ENCODE measurements at regions not wholly inside any gene's neighbourhood (a gene's known extent, or its start where the extent isn't known, plus 50 kb on each side); places are given as distances from the start of the nearest gene placed in this dataset.

DNA sequence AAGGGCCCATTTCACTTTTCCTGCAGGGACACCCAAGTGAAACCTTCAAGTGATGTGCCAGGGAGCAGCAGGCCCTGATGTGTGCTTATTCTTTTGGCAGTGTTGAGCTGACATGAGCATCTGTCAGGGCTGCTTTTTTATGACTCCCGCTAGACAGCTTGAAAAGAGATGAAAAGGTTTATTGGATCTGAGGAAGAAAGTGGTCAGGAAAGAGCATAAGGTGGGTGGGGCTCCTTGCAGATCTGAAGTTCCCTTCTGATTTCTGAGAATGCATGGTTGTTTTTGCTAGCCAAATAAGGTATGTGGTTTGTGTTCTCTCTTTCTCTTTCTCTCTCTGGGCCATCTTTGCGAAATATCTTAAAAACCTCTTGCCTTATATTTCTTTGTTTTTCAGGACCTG lies 316.1 kb downstream of the DMRT2 start:
- Histone ChIP-seq H4K20me1 (replicated peaks; ENCODE audit: insufficient read depth) (no peaks in the 10 kb centered on the region), H3K27me3 (ENCODE audit: insufficient read depth) (no peaks in the 10 kb centered on the region), H3K4me3 (no peak overlapping the region), H3K27ac (ENCODE audit: low read depth) (no peak overlapping the region), H3K79me2 (replicated peaks; ENCODE audit: insufficient read depth) (no peaks in the 10 kb centered on the region), H3K4me1 (ENCODE audit: insufficient read depth) (no peaks in the 10 kb centered on the region), H3K36me3 (ENCODE audit: insufficient read depth) (no peaks in the 10 kb centered on the region), H3F3A (replicated peaks; ENCODE audit: low read depth) (no peaks in the 10 kb centered on the region), H2AFZ (no peak overlapping the region), H3K4me2 (no peak overlapping the region), H3K9me2 (ENCODE audit: insufficient read depth) (peaks cover 21% of the 10 kb centered on the region)
- ATAC-seq (no peak), DNase-seq (ENCODE audit: low spot score) (no peak)
- TF ChIP-seq, protein P1, sequence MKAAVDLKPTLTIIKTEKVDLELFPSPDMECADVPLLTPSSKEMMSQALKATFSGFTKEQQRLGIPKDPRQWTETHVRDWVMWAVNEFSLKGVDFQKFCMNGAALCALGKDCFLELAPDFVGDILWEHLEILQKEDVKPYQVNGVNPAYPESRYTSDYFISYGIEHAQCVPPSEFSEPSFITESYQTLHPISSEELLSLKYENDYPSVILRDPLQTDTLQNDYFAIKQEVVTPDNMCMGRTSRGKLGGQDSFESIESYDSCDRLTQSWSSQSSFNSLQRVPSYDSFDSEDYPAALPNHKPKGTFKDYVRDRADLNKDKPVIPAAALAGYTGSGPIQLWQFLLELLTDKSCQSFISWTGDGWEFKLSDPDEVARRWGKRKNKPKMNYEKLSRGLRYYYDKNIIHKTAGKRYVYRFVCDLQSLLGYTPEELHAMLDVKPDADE (IDR thresholded peaks at IDR 0.05) = no peak
- TF ChIP-seq POLR2AphosphoS5 (IDR thresholded peaks at IDR 0.05; ENCODE audit: low read depth) (no peak), CREB1 (CRISPR knock-in tag; IDR thresholded peaks at IDR 0.05; ENCODE audit: low read depth) (no peak), ZNF114 (CRISPR knock-in tag; IDR thresholded peaks at IDR 0.05) (no peak)
- no peaks in the 10 kb centered on the region for H3K27me3 Mint-ChIP-seq (ENCODE audit: insufficient read depth, low read depth, poor library complexity)
- peaks cover 3% of the 10 kb centered on the region; the same call in 2 of the 3 replicates for H3K4me1 Mint-ChIP-seq
- H3K9me3 Mint-ChIP-seq = no peaks in the 10 kb centered on the region
- no peak overlapping the region for H3K4me3 Mint-ChIP-seq
- H3K36me3 Mint-ChIP-seq (ENCODE audit: low read depth) = no peaks in the 10 kb centered on the region
- H3K27ac Mint-ChIP-seq = no peak overlapping the region

DNA sequence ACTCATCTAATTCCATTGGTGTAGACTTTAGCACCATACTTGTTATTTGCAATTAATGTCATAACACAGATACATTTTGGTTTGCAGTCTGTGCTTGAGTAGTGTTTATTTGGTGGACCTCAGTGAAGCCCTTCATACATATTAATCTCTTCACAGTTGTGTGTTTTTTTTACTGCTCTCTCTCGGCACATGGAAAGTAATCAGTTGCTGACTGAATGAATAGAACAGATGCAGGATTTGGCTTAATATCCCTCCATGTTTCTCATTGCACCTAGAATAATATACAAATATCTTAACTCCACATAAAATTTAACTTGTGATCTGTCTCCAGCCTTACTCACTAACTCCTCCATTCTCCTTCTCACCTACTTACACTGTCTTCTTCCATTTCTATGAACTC lies 319.1 kb downstream of the DMRT2 start:
- Mint-ChIP-seq H3K36me3 (ENCODE audit: low read depth) (no peaks in the 10 kb centered on the region), H3K27ac (no peak overlapping the region), H3K4me1 (no peaks in the 10 kb centered on the region), H3K4me3 (no peak overlapping the region), H3K9me3 (no peaks in the 10 kb centered on the region), H3K27me3 (ENCODE audit: insufficient read depth, low read depth, poor library complexity) (no peaks in the 10 kb centered on the region)
- Histone ChIP-seq H3K9me2 (ENCODE audit: insufficient read depth) (peaks cover 7% of the 10 kb centered on the region), H3K4me3 (no peak overlapping the region), H3K4me2 (no peak overlapping the region), H3F3A (replicated peaks; ENCODE audit: low read depth) (no peaks in the 10 kb centered on the region), H2AFZ (no peak overlapping the region), H3K27me3 (ENCODE audit: insufficient read depth) (no peaks in the 10 kb centered on the region), H3K27ac (ENCODE audit: low read depth) (no peak overlapping the region), H3K79me2 (replicated peaks; ENCODE audit: insufficient read depth) (no peaks in the 10 kb centered on the region), H3K4me1 (ENCODE audit: insufficient read depth) (no peaks in the 10 kb centered on the region), H4K20me1 (replicated peaks; ENCODE audit: insufficient read depth) (no peaks in the 10 kb centered on the region), H3K36me3 (ENCODE audit: insufficient read depth) (no peaks in the 10 kb centered on the region)
- DNase-seq (ENCODE audit: low spot score) (no peak), ATAC-seq (no peak)
- TF ChIP-seq, protein P2, sequence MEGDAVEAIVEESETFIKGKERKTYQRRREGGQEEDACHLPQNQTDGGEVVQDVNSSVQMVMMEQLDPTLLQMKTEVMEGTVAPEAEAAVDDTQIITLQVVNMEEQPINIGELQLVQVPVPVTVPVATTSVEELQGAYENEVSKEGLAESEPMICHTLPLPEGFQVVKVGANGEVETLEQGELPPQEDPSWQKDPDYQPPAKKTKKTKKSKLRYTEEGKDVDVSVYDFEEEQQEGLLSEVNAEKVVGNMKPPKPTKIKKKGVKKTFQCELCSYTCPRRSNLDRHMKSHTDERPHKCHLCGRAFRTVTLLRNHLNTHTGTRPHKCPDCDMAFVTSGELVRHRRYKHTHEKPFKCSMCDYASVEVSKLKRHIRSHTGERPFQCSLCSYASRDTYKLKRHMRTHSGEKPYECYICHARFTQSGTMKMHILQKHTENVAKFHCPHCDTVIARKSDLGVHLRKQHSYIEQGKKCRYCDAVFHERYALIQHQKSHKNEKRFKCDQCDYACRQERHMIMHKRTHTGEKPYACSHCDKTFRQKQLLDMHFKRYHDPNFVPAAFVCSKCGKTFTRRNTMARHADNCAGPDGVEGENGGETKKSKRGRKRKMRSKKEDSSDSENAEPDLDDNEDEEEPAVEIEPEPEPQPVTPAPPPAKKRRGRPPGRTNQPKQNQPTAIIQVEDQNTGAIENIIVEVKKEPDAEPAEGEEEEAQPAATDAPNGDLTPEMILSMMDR (conservative IDR thresholded peaks at IDR 0.05; ENCODE audit: low read depth in 2 of 2) = no peak
- TF ChIP-seq, protein P3, sequence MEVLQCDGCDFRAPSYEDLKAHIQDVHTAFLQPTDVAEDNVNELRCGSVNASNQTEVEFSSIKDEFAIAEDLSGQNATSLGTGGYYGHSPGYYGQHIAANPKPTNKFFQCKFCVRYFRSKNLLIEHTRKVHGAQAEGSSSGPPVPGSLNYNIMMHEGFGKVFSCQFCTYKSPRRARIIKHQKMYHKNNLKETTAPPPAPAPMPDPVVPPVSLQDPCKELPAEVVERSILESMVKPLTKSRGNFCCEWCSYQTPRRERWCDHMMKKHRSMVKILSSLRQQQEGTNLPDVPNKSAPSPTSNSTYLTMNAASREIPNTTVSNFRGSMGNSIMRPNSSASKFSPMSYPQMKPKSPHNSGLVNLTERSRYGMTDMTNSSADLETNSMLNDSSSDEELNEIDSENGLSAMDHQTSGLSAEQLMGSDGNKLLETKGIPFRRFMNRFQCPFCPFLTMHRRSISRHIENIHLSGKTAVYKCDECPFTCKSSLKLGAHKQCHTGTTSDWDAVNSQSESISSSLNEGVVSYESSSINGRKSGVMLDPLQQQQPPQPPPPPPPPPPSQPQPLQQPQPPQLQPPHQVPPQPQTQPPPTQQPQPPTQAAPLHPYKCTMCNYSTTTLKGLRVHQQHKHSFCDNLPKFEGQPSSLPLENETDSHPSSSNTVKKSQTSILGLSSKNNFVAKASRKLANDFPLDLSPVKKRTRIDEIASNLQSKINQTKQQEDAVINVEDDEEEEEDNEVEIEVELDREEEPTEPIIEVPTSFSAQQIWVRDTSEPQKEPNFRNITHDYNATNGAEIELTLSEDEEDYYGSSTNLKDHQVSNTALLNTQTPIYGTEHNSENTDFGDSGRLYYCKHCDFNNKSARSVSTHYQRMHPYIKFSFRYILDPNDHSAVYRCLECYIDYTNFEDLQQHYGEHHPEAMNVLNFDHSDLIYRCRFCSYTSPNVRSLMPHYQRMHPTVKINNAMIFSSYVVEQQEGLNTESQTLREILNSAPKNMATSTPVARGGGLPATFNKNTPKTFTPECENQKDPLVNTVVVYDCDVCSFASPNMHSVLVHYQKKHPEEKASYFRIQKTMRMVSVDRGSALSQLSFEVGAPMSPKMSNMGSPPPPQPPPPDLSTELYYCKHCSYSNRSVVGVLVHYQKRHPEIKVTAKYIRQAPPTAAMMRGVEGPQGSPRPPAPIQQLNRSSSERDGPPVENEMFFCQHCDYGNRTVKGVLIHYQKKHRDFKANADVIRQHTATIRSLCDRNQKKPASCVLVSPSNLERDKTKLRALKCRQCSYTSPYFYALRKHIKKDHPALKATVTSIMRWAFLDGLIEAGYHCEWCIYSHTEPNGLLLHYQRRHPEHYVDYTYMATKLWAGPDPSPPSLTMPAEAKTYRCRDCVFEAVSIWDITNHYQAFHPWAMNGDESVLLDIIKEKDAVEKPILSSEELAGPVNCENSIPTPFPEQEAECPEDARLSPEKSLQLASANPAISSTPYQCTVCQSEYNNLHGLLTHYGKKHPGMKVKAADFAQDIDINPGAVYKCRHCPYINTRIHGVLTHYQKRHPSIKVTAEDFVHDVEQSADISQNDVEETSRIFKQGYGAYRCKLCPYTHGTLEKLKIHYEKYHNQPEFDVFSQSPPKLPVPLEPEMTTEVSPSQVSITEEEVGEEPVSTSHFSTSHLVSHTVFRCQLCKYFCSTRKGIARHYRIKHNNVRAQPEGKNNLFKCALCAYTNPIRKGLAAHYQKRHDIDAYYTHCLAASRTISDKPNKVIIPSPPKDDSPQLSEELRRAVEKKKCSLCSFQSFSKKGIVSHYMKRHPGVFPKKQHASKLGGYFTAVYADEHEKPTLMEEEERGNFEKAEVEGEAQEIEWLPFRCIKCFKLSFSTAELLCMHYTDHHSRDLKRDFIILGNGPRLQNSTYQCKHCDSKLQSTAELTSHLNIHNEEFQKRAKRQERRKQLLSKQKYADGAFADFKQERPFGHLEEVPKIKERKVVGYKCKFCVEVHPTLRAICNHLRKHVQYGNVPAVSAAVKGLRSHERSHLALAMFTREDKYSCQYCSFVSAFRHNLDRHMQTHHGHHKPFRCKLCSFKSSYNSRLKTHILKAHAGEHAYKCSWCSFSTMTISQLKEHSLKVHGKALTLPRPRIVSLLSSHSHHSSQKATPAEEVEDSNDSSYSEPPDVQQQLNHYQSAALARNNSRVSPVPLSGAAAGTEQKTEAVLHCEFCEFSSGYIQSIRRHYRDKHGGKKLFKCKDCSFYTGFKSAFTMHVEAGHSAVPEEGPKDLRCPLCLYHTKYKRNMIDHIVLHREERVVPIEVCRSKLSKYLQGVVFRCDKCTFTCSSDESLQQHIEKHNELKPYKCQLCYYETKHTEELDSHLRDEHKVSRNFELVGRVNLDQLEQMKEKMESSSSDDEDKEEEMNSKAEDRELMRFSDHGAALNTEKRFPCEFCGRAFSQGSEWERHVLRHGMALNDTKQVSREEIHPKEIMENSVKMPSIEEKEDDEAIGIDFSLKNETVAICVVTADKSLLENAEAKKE (CRISPR knock-in tag; IDR thresholded peaks at IDR 0.05) = no peak
- TF ChIP-seq ZNF331 (CRISPR knock-in tag; IDR thresholded peaks at IDR 0.05; ENCODE audit: low read depth) = no peak
- TF ChIP-seq EZH2phosphoT487 (IDR thresholded peaks at IDR 0.05; ENCODE audit: unreplicated experiment) = no peak
- no peak for TF ChIP-seq EZH2 (IDR thresholded peaks at IDR 0.05; ENCODE audit: low read depth, unreplicated experiment)
- no peak for TF ChIP-seq ZNF114 (CRISPR knock-in tag; IDR thresholded peaks at IDR 0.05)
- TF ChIP-seq, protein P1 (IDR thresholded peaks at IDR 0.05) = no peak
- no peak for TF ChIP-seq NANOG (IDR thresholded peaks at IDR 0.05; ENCODE audit: borderline replicate concordance)
- TF ChIP-seq POLR2AphosphoS5 (IDR thresholded peaks at IDR 0.05; ENCODE audit: low read depth) = no peak

Data from GM23338 (cell line).